ENCODE measurements at regions not wholly inside any gene's neighbourhood (a gene's known extent, or its start where the extent isn't known, plus 50 kb on each side); places are given as distances from the start of the nearest gene placed in this dataset.
"Not testable (repeated sequence)": the region's sequence is repeated elsewhere in the genome, so short reads cannot be mapped to it uniquely, and the experiment has no call there.

DNA sequence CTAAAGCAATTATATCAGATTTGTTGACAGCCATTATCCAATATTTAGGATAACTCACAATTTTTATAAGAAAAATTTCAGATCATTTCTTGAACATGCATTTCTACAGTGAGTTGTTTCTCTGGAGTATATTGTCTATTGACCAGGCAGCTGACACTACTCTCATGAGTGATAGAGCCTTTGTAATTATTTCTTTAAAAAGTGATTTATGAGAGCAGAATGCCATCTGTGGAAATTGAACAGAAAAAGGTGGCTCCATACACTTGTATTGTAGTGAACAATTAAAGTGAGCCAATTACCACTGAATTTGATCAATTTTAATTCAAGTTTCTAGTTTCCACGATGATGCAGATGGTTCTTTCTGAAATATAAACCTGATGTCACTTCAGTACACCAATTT is 855.4 kb downstream of the TAF11L14 start:
- no peak for DNase-seq

DNA sequence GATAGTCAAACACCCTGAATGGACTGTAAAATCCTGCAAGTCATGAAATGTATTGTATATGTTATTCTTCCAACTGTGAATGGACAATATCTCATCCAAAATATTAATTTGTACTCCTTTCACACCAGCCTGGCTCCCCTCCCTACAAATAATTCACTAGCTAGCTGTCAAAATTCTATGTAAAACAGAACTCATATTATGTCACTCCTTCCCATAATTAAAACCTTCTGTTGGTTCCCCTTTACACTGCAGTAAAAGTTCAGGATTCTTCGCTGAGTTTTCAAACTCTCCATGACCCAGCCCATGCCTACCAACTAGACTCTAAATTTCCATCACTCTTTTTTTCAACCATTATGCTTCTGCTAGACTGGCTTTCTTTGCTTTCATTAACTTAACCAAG is 857.1 kb downstream of the TAF11L14 start:
- no peak for DNase-seq

DNA sequence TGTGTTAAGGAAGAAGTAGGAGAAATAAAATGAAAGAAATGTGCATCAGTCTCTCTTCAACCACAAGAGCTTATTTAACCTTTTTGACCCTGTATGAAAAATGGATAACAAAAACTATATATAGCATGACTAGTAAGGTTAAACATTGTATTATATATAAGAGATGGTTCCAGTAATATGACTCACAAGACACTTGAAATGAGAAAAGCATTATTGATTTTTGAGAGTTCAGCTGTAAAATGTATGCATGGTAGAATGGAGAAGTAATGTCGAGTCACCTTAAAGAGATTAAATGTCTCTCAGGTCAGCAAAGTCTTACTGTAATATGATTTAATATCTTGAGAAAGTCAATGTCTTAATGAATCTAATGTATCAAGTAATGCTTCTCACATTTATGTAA is 860.9 kb downstream of the TAF11L14 start:
- DNase-seq, result no peak

DNA sequence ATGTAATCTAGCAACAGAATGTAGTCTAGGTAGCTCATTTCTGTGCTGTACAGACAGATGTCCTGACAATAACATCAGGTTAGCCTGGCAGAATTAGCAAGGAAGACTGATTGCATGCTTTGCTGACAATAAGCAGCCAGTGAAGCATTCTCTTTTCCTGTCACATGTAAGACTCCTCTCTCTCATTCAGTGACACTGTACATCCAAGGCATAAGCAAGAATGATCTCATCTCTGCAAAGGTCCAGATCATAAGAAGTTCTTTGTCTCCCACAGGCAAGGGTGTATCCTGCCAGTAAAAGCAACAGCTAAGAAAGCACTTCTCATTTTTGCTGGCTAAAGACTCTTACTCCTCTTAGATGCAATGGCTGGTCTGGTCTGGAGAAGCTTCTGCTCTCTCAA is 861.8 kb downstream of the TAF11L14 start:
- no peak for DNase-seq

DNA sequence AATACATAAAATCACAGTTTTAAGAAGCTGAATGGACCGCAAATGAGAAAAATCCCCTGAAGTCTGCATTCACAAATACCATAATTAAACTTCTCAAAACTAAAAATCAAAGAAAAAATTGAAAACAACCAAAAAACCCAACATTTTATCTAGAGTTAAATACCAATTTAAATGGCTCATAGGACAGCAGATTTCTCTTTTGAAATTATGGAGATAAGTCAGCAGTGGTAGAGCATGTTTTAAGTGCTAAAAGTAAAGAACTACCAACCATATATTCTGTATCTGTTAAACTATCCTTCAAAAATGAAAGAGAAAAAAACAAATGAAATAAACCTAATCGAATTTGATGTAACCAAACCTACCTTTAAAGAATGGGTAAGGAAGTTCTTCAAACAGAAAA is 862.8 kb downstream of the TAF11L14 start:
- DNase-seq, result no peak

GRCh38 chr5:18503797-18504328 is 869.6 kb downstream of the TAF11L14 start:
- DNase-seq, result no peak

- DNase-seq, result no peak
Observed at GRCh38 chr5:18507114-18507513, 872.9 kb downstream of the TAF11L14 start.

- no peak for DNase-seq
Observed at GRCh38 chr5:18517641-18518380, 883.6 kb downstream of the TAF11L14 start.

DNA sequence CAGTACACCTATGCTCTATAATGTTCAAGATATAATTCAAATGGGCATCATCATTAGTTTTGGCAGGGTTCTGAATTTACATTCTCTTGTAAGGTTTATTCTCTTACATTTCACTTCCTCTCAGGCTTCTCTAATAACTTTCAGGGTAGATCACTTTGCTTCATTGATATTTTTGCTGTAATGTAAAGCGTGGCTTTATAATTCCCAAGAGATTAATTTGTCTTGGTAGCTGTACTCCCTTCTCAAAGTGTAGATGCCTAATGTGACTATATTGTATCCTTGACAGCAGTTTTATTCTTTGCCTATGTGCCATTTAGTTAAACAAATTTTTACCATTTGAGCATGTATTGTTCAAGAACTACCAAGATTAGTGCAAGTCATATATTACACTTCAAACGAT is 889.1 kb downstream of the TAF11L14 start:
- no peak for DNase-seq

DNA sequence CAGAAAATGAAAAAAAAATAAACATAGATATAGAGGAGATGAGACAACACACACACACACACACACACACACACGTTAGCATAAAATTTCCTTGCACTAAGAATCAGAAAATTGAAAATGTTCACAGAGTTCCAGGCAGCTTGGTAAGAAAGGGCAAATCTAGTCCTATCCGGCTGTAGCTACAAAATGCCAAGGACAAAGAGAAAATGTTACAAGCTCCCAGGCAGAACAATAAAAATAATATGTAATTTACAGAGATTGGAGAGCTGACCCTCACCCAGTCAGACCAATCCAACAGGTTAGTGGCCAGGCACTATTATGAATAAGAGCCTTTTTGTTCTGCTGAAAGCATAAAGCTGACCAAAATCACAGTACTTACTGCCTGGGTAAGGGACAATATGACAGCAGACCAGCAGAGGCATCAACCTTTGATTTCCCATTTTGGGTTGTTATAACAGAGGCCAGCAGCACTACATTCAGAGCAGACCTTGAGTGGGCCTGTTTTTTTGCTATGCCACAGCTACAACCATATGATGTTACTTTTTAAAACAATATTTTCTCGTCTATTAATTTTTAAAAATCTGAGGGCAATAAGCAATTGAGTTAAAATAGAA is 892.6 kb downstream of the TAF11L14 start:
- DNase-seq, result no peak

DNA sequence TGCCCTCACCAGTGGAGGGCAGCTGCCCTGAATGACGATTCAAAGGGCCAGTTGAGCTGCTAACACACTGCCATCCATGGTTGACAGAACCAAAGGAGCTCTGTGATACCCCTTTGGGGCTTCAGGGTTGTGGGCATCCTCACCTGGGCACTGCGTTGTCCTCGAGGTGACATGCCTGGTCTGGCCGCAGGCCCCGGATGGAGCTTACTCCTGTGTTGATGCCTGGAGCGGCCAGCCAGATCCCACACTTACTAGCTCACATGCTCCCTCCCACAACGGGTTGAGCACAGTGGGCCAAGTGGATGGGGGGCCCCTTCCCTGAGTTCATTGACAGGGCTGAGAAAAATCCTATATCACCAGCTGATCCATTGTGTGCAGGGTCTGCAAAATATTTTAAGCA is 898.9 kb downstream of the TAF11L14 start:
- DNase-seq, result no peak

DNA sequence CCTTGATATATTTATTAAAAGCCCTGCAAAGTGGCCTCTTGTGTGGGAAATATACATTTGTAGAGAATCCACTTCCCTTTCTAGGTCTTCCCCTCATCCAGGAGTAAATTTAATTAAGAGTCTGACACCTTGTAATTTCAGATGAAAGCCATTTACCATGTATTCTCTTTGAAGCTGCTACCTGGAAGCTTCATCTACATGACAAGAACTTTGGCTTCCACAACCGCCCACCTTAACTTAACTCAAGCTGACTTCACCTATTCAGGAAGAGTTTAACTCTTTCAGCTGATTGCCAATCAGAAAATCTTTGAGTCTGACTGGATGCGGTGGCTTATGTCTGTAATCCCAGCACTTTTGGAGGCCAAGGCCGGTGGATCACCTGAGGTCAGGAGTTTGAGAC is 899.9 kb downstream of the TAF11L14 start:
- no peak for DNase-seq

DNA sequence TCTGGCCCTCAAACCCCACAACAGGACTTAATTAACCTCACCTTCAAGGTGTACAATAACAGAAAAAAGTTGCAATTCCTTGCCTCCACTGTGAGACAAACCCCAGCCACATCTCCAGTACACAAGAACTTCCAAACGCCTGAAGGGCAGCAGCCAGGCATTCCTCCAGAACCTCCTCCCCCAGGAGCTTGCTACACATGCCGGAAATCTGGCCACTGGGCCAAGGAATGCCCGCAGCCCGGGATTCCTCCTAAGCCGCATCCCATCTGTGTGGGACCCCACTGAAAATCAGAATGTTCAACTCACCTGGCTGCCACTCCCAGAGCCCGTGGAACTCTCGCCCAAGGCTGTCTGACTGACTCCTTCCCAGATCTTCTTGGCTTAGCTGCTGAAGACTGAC is 901.5 kb downstream of the TAF11L14 start:
- not testable (repeated sequence) for DNase-seq

GRCh38 chr5:18544421-18544820 is 910.2 kb downstream of the TAF11L14 start:
- no peak for DNase-seq

- no peak for DNase-seq
Observed at GRCh38 chr5:18546591-18546990, 912.3 kb downstream of the TAF11L14 start.

DNA sequence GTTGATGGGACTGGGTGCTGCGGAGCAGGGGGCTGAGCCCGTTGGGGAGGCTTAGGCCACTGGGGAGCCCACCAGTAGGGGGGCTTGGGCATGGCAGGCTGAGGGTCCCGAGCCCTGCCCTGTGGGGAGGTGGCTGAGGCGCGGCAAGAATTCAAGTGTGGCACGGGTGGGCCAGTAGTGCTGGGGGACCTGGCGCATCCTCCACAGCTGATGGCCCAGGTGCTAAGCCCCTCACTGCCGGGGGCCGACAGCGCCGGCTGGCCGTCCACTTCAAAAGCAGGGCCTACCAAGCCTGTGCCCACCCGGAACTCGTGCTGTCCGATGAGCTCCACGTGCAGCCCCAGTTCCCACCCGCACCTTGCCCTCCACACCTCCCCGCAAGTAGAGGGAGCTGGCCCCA is 917.5 kb downstream of the TAF11L14 start:
- DNase-seq, result no peak

DNA sequence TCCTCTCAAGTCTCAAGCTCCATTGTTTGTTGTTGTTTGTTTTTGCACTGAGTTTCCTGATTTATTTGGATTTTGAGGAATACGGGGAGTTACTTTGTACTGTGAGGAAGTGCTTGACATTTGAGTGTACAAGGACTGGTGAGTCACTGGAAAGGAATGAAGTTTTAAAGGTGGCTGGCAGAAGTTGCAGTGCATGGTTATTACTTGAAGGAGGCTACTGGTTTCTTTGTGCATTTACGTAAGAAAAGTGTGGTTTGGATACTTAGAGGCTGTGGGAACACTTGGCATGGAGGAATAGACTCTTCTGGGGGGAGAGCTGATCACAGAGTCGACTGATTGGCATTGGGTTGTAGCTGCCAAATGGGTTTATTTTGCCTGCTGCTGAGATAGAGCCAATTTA is 919.0 kb downstream of the TAF11L14 start:
- no peak for DNase-seq

GRCh38 chr5:18560602-18561001 is 926.3 kb downstream of the TAF11L14 start:
- DNase-seq, result no peak

- DNase-seq, result no peak
Observed at GRCh38 chr5:18563853-18564252, 929.6 kb downstream of the TAF11L14 start.

GRCh38 chr5:18566671-18567070 is 932.4 kb downstream of the TAF11L14 start:
- DNase-seq, result no peak

DNA sequence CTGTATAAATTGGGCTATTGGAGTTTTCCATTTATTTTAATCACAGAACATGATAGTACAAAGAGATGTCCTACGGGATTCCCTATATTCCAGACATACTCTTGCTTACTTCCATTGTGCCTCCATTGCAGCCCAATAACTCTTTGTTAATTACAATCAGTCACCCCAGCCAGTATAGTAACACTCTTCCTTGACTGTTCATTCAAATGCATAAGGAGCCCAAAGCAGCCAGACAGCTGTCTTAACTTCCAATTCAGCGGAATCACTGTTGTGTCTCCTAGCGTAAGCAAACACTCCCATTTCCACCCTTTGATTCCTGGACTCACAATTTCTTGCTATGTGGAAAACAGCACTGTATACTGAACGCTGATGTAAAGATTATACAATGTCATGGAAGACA is 942.3 kb downstream of the TAF11L14 start:
- DNase-seq, result no peak

DNA sequence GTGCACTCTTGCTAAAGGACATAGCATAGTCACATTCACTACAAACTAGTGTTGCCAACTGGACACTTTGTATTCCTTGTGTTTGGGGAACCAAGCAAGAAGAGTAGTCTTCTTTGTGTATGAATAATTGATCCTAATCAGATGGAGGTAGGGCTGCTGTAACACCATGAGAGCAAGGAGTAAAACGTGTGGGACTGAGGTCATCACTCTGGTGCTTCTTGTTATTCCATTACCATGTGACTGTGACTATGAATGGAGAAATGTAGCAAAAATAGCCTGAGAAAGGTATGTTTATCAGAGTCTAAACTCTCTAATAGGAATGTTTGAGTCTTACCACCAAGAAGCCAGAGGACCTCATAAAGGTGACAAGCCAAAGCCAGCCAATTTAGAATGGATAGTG is 966.9 kb downstream of the TAF11L14 start:
- DNase-seq, result no peak

DNA sequence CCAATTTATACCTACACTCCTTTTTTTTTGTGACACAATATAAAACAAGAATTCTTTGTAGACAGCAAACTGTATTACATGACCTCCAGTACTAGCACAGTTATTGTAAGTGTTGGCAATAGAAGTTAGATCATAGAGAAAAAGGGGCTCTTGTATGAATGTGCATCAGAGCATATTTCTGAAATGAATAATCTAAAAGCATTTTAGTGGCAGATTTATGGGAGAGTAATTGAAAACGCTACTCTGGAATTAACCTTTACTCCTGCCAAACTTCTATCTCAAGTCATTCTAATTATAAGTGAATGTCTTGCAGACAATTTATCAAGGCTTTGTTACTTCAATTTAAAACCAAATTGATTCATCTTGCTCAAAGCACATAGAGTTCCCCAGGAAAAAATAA is 968.1 kb downstream of the TAF11L14 start:
- no peak for DNase-seq

DNA sequence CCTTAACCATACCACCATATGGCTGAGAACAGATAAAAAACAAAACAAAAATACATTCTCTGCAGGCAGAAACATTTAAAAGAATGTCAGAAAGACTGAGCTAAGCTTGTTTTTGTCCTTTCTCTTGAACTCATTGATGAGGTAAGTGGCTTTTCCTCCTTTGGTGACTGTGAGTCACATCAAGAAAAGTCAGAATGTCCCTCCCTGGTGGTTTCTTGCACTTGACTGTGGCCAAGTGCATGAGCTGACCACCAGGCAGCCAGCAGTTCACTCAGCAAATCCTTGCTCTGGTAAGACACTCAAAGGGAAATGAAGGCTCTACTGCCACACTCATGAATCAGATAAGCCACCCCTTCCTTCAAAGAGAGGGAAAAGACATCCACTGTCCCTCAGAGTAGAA is 970.9 kb downstream of the TAF11L14 start:
- no peak for DNase-seq

- DNase-seq, result no peak
Observed at GRCh38 chr5:18607570-18607969, 973.3 kb downstream of the TAF11L14 start.

All from inflammatory macrophage treated with lipopolysaccharide for 4 hours (primary cell).